OCI-LY3 (cell line): ENCODE measurements at regions not wholly inside any gene's neighbourhood (a gene's known extent, or its start where the extent isn't known, plus 50 kb on each side); places are given as distances from the start of the nearest gene placed in this dataset.

Experiments
- CTCF ChIP-seq: fragments of 200-600, 300-600 bp; sonication (generic); IDR thresholded peaks from 2 replicates; pipeline ENCODE4 v1.5.1; 2014; ENCODE audit warnings: antibody characterized with exemption, low read length, low read depth
- EZH2phosphoT487 ChIP-seq: fragments of 200-600 bp; shearing (Covaris generic); IDR thresholded peaks from 2 replicates; pipeline ENCODE4 v1.6.1; 2018; ENCODE audit warnings: antibody characterized with exemption, mixed run types, low read depth

- TF ChIP-seq CTCF (no peak), EZH2phosphoT487 (no peak)
These were observed 383.3 kb upstream of the SLC30A5 start for GRCh38 chr5:68710514-68710913.
